C4-2B (cell line): ENCODE measurements at regions not wholly inside any gene's neighbourhood (a gene's known extent, or its start where the extent isn't known, plus 50 kb on each side); places are given as distances from the start of the nearest gene placed in this dataset.

Experiments used
- CTCF ChIP-seq: fragments of 450-650 bp; conservative IDR thresholded peaks from 2 replicates; pipeline ENCODE4 v1.5.1; 2017; ENCODE audit warnings: mild to moderate bottlenecking
- ZFX ChIP-seq: fragments of 450-650 bp; IDR thresholded peaks from 2 replicates; pipeline ENCODE4 v1.6.1; 2017

- no peak for TF ChIP-seq ZFX
- TF ChIP-seq CTCF = no peak
Observed at GRCh38 chr2:128617029-128617590, 298.4 kb upstream of the HS6ST1 start.
